ENCODE measurements at regions not wholly inside any gene's neighbourhood (a gene's known extent, or its start where the extent isn't known, plus 50 kb on each side); places are given as distances from the start of the nearest gene placed in this dataset.

DNA sequence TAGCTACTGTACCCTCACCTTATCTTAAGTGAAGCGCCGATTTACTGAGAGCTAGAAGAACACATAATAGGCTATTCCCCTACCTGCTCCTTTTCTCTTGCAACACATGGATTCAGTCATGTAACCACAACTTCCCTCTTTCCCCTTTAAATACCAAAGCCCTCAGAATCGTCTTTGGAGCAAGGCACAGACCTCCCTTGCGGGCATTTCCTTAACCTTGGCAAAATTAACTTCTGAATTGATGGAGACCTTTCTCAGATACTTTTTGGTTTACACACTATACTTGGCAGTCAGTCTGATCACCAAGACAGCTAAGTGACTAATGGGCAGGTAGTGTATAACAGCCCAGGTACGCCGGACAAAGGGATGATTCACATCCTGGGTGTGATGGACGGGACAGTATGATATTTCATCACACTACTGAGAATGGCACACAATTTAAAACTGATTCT is 72.7 kb upstream of the SEC61G start:
- Histone ChIP-seq H3K36me3 (ENCODE audit: insufficient read depth, low read length) (no peaks in the 10 kb centered on the region), H3K4me1 (ENCODE audit: insufficient read depth, low read length, severe bottlenecking) (no peaks in the 10 kb centered on the region), H3K4me3 (ENCODE audit: low read depth, low read length, poor library complexity, severe bottlenecking) (no peak overlapping the region), H3K9ac (ENCODE audit: low read length) (no peak overlapping the region), H3K27ac (ENCODE audit: low read depth, low read length, poor library complexity, severe bottlenecking) (no peak overlapping the region), H3K9me2 (ENCODE audit: low read depth, low read length) (no peaks in the 10 kb centered on the region), H3K79me2 (ENCODE audit: insufficient read depth, low read length) (no peaks in the 10 kb centered on the region), H2AFZ (ENCODE audit: low read length) (no peak overlapping the region), H3K9me3 (ENCODE audit: low read length) (no peaks in the 10 kb centered on the region), H4K20me1 (ENCODE audit: insufficient read depth, low read length) (no peaks in the 10 kb centered on the region), H3F3A (ENCODE audit: insufficient read depth, low read length) (no peaks in the 10 kb centered on the region), H3K4me2 (ENCODE audit: low read length) (no peak overlapping the region), H3K27me3 (ENCODE audit: insufficient read depth, low read length) (no peaks in the 10 kb centered on the region)
- TF ChIP-seq, protein P1, sequence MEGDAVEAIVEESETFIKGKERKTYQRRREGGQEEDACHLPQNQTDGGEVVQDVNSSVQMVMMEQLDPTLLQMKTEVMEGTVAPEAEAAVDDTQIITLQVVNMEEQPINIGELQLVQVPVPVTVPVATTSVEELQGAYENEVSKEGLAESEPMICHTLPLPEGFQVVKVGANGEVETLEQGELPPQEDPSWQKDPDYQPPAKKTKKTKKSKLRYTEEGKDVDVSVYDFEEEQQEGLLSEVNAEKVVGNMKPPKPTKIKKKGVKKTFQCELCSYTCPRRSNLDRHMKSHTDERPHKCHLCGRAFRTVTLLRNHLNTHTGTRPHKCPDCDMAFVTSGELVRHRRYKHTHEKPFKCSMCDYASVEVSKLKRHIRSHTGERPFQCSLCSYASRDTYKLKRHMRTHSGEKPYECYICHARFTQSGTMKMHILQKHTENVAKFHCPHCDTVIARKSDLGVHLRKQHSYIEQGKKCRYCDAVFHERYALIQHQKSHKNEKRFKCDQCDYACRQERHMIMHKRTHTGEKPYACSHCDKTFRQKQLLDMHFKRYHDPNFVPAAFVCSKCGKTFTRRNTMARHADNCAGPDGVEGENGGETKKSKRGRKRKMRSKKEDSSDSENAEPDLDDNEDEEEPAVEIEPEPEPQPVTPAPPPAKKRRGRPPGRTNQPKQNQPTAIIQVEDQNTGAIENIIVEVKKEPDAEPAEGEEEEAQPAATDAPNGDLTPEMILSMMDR (IDR thresholded peaks at IDR 0.05; ENCODE audit: low read length): no peak

DNA sequence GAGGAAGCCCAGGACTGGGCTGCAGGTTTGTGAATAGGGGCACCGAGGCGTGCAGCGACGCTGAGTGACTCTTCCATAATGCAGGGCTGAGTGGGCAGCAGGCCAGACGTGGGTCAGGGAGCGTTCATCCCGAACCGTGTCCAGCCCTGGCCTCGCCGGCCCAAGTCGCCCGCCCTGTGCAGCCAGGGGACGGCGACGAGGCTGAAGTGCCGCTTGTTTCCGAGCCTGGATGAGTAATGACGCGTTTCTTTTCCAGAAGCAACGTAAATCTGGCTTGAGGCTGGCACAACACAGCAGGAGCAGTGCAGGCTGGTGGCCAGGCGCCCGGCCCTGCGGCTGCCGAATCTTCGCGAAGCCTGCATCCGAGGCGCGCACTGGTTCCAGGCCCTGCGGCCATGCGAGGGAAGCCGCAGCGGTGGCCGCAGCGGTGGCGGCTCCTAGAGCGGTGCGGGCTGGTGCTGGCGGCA is 74.0 kb upstream of the SEC61G start:
- no peaks in the 10 kb centered on the region for H3F3A ChIP-seq (ENCODE audit: insufficient read depth, low read length)

GRCh38 chr7:54837168-54837567 is 78.2 kb upstream of the SEC61G start:
- H3K9ac ChIP-seq (ENCODE audit: low read length): no peak overlapping the region
- H3K4me2 ChIP-seq (ENCODE audit: low read length): no peak overlapping the region
- TF ChIP-seq, protein P1 (IDR thresholded peaks at IDR 0.05; ENCODE audit: low read length): no peak
- TF ChIP-seq EZH2 (IDR thresholded peaks at IDR 0.05; ENCODE audit: borderline replicate concordance, low read length): no peak
- H3K9me3 ChIP-seq (ENCODE audit: low read length): no peaks in the 10 kb centered on the region
- no peaks in the 10 kb centered on the region for H3K4me1 ChIP-seq (ENCODE audit: insufficient read depth, low read length, severe bottlenecking)
- no peaks in the 10 kb centered on the region for H3K79me2 ChIP-seq (ENCODE audit: insufficient read depth, low read length)
- H3K27ac ChIP-seq (ENCODE audit: low read depth, low read length, poor library complexity, severe bottlenecking): no peak overlapping the region
- no peaks in the 10 kb centered on the region for H3K9me2 ChIP-seq (ENCODE audit: low read depth, low read length)
- no peak overlapping the region for H2AFZ ChIP-seq (ENCODE audit: low read length)
- H4K20me1 ChIP-seq (ENCODE audit: insufficient read depth, low read length): no peaks in the 10 kb centered on the region
- no peaks in the 10 kb centered on the region for H3K27me3 ChIP-seq (ENCODE audit: insufficient read depth, low read length)
- H3K36me3 ChIP-seq (ENCODE audit: insufficient read depth, low read length): no peaks in the 10 kb centered on the region
- H3F3A ChIP-seq (ENCODE audit: insufficient read depth, low read length): no peaks in the 10 kb centered on the region
- H3K4me3 ChIP-seq (ENCODE audit: low read depth, low read length, poor library complexity, severe bottlenecking): no peak overlapping the region

More for the DNA sequence above, 74.0 kb upstream of the SEC61G start:
- H3K27me3 ChIP-seq (ENCODE audit: insufficient read depth, low read length): no peaks in the 10 kb centered on the region
- H4K20me1 ChIP-seq (ENCODE audit: insufficient read depth, low read length): no peaks in the 10 kb centered on the region
- no peak overlapping the region for H3K27ac ChIP-seq (ENCODE audit: low read depth, low read length, poor library complexity, severe bottlenecking)
- no peaks in the 10 kb centered on the region for H3K4me1 ChIP-seq (ENCODE audit: insufficient read depth, low read length, severe bottlenecking)
- TF ChIP-seq EZH2 (IDR thresholded peaks at IDR 0.05; ENCODE audit: borderline replicate concordance, low read length): no peak
- TF ChIP-seq, protein P1 (IDR thresholded peaks at IDR 0.05; ENCODE audit: low read length): no peak
- no peaks in the 10 kb centered on the region for H3K9me2 ChIP-seq (ENCODE audit: low read depth, low read length)
- no peaks in the 10 kb centered on the region for H3K36me3 ChIP-seq (ENCODE audit: insufficient read depth, low read length)
- no peak overlapping the region for H3K4me3 ChIP-seq (ENCODE audit: low read depth, low read length, poor library complexity, severe bottlenecking)
- H3K9ac ChIP-seq (ENCODE audit: low read length): no peak overlapping the region
- no peaks in the 10 kb centered on the region for H3K79me2 ChIP-seq (ENCODE audit: insufficient read depth, low read length)
- no peaks in the 10 kb centered on the region for H3K9me3 ChIP-seq (ENCODE audit: low read length)
- no peak overlapping the region for H2AFZ ChIP-seq (ENCODE audit: low read length)
- H3K4me2 ChIP-seq (ENCODE audit: low read length): no peak overlapping the region

All from OCI-LY1 (cell line).